PC-9 (cell line): ENCODE measurements at regions not wholly inside any gene's neighbourhood (a gene's known extent, or its start where the extent isn't known, plus 50 kb on each side); places are given as distances from the start of the nearest gene placed in this dataset.

Experiments used
- BruUV-seq: library from RNA; stranded (reverse); fragments of 400-500 nt; replicated peaks from 2 replicates; lab custom pipeline; 2021; lab: Mats Ljungman, UMichigan
- CTCF ChIA-PET: fragments of 300-600 bp; sonication (Branson Sonifier 250); formaldehyde crosslinking; loops from one replicate; lab custom pipeline; 2022; ENCODE audit warnings: antibody characterized with exemption; lab: Charles Lee
- POLR2A ChIA-PET: fragments of 300-600 bp; sonication (Branson Sonifier 250); formaldehyde crosslinking; loops from one replicate; lab custom pipeline; 2022; ENCODE audit warnings: antibody characterized with exemption; ENCODE audit not compliant: unreplicated experiment; lab: Charles Lee
- DNase-seq, 2 experiments: peaks; one replicate each; pipeline versions ENCODE4 v3.0.0 to v3.0.0-alpha.2; 2015 to 2022; ENCODE audit warnings: mixed read lengths in 1 of 2
- H2AFZ ChIP-seq: fragments of 200-600 bp; sonication (generic); 2 replicates; pipeline ENCODE4 v1.8.1; 2017; ENCODE audit warnings: antibody characterized with exemption
- H3F3A ChIP-seq: fragments of 200-600 bp; sonication (generic); 2 replicates; pipeline ENCODE4 v1.8.1; 2017; ENCODE audit warnings: antibody characterized with exemption, mild to moderate bottlenecking, low read depth; ENCODE audit not compliant: insufficient read depth
- H3K27ac ChIP-seq: fragments of 200-600 bp; sonication (generic); 2 replicates; pipeline ENCODE4 v1.6.1; 2016; ENCODE audit warnings: mixed run types
- H3K27me3 ChIP-seq: fragments of 200-600 bp; sonication (generic); 2 replicates; pipeline ENCODE4 v1.6.1; 2016; ENCODE audit warnings: low read depth, mixed run types; ENCODE audit not compliant: insufficient read depth
- H3K36me3 ChIP-seq: fragments of 200-600 bp; sonication (generic); 2 replicates; pipeline ENCODE4 v1.6.1; 2016; ENCODE audit warnings: low read depth, mixed run types
- H3K4me1 ChIP-seq: fragments of 200-600 bp; sonication (generic); replicated peaks from 2 replicates; pipeline ENCODE4 v1.6.1; 2016; ENCODE audit warnings: mixed run types; ENCODE audit not compliant: insufficient read depth
- H3K4me2 ChIP-seq: fragments of 200-600 bp; sonication (generic); 2 replicates; pipeline ENCODE4 v1.6.1; 2017; ENCODE audit warnings: mixed run types
- H3K4me3 ChIP-seq: fragments of 200-600 bp; sonication (generic); 2 replicates; pipeline ENCODE4 v1.6.1; 2016; ENCODE audit warnings: mixed run types
- H3K79me2 ChIP-seq: fragments of 200-600 bp; sonication (generic); 2 replicates; pipeline ENCODE4 v1.6.1; 2017; ENCODE audit warnings: low read depth, mixed run types
- H3K9me2 ChIP-seq: fragments of 200-600 bp; sonication (generic); 2 replicates; pipeline ENCODE4 v1.8.1; 2017; ENCODE audit warnings: mild to moderate bottlenecking; ENCODE audit not compliant: insufficient read depth
- H3K9me3 ChIP-seq: fragments of 200-600 bp; sonication (generic); 2 replicates; pipeline ENCODE4 v1.8.1; 2016; ENCODE audit warnings: low read depth; ENCODE audit not compliant: insufficient read depth
- H4K20me1 ChIP-seq: fragments of 200-600 bp; sonication (generic); 2 replicates; pipeline ENCODE4 v1.8.1; 2017; ENCODE audit not compliant: insufficient read depth
- EZH2 ChIP-seq: fragments of 200-600 bp; sonication (generic); IDR thresholded peaks from 2 replicates; pipeline ENCODE4 v1.8.0; 2017; ENCODE audit warnings: antibody characterized with exemption, low read depth
- intact Hi-C: fragments of 100-400 bp; cut with micrococcal nuclease; formaldehyde crosslinking; loops from one replicate; pipeline ENCODE4 v1.10.0; 2022; ENCODE audit not compliant: unreplicated experiment
- TF ChIP-seq, protein P1 (sequence below): fragments of 200-600 bp; sonication (generic); conservative IDR thresholded peaks from 2 replicates; pipeline ENCODE4 v1.6.1; 2017; ENCODE audit warnings: mixed run types, antibody characterized with exemption, mild to moderate bottlenecking, moderate library complexity

GRCh38 chr18:28494151-28494550 is 317.2 kb upstream of the CDH2 start:
- H3F3A ChIP-seq, result no peaks in the 10 kb centered on the region
- no peak overlapping the region for H3K27ac ChIP-seq
- no peaks in the 10 kb centered on the region for H3K79me2 ChIP-seq
- ChIA-PET CTCF (no interaction called here), POLR2A (no interaction called here)
- H4K20me1 ChIP-seq, result no peaks in the 10 kb centered on the region
- no peak overlapping the region for H3K4me2 ChIP-seq
- H3K27me3 ChIP-seq, result no peaks in the 10 kb centered on the region
- no peak for DNase-seq
- no peaks in the 10 kb centered on the region; the same call in 1 of the 2 replicates for H3K9me2 ChIP-seq
- H3K36me3 ChIP-seq, result no peaks in the 10 kb centered on the region
- TF ChIP-seq EZH2, result no peak
- TF ChIP-seq, protein P1, sequence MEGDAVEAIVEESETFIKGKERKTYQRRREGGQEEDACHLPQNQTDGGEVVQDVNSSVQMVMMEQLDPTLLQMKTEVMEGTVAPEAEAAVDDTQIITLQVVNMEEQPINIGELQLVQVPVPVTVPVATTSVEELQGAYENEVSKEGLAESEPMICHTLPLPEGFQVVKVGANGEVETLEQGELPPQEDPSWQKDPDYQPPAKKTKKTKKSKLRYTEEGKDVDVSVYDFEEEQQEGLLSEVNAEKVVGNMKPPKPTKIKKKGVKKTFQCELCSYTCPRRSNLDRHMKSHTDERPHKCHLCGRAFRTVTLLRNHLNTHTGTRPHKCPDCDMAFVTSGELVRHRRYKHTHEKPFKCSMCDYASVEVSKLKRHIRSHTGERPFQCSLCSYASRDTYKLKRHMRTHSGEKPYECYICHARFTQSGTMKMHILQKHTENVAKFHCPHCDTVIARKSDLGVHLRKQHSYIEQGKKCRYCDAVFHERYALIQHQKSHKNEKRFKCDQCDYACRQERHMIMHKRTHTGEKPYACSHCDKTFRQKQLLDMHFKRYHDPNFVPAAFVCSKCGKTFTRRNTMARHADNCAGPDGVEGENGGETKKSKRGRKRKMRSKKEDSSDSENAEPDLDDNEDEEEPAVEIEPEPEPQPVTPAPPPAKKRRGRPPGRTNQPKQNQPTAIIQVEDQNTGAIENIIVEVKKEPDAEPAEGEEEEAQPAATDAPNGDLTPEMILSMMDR, result no peak
- intact Hi-C loops, result no loop called here
- H3K4me3 ChIP-seq, result no peak overlapping the region
- H3K4me1 ChIP-seq, result no peaks in the 10 kb centered on the region
- BruUV-seq, result no TSS peak
- no peaks in the 10 kb centered on the region for H3K9me3 ChIP-seq
- no peak overlapping the region for H2AFZ ChIP-seq

GRCh38 chr18:28485918-28486317 is 309.0 kb upstream of the CDH2 start:
- TF ChIP-seq, protein P1, result no peak
- no peak for TF ChIP-seq EZH2
- H3K4me3 ChIP-seq, result no peak overlapping the region
- no peaks in the 10 kb centered on the region for H3K9me3 ChIP-seq
- no peaks in the 10 kb centered on the region for H3K79me2 ChIP-seq
- ChIA-PET POLR2A (no interaction called here), CTCF (no interaction called here)
- H4K20me1 ChIP-seq, result no peaks in the 10 kb centered on the region
- no peak overlapping the region for H2AFZ ChIP-seq
- BruUV-seq, result no TSS peak
- intact Hi-C loops, result no loop called here
- no peaks in the 10 kb centered on the region for H3K9me2 ChIP-seq
- no peaks in the 10 kb centered on the region for H3F3A ChIP-seq
- no peaks in the 10 kb centered on the region for H3K36me3 ChIP-seq
- H3K27me3 ChIP-seq, result no peaks in the 10 kb centered on the region
- DNase-seq, result no peak
- no peaks in the 10 kb centered on the region for H3K4me1 ChIP-seq
- no peak overlapping the region for H3K27ac ChIP-seq
- H3K4me2 ChIP-seq, result no peak overlapping the region

- Histone ChIP-seq H2AFZ (no peak overlapping the region), H3K9me3 (no peaks in the 10 kb centered on the region), H3K27me3 (no peaks in the 10 kb centered on the region), H3K4me2 (no peak overlapping the region), H3K4me1 (no peaks in the 10 kb centered on the region), H3K36me3 (no peaks in the 10 kb centered on the region), H3K4me3 (no peak overlapping the region), H3K79me2 (no peaks in the 10 kb centered on the region), H4K20me1 (no peaks in the 10 kb centered on the region), H3F3A (no peaks in the 10 kb centered on the region), H3K27ac (no peak overlapping the region), H3K9me2 (no peaks in the 10 kb centered on the region)
- CTCF ChIA-PET, result no interaction called here
- TF ChIP-seq, protein P1, result no peak
- TF ChIP-seq EZH2, result no peak
- intact Hi-C loops, result no loop called here
- no TSS peak for BruUV-seq
- no peak for DNase-seq
- POLR2A ChIA-PET, result no interaction called here
These were observed 308.4 kb upstream of the CDH2 start for GRCh38 chr18:28485210-28485801.
